ENCODE measurements at regions not wholly inside any gene's neighbourhood (a gene's known extent, or its start where the extent isn't known, plus 50 kb on each side); places are given as distances from the start of the nearest gene placed in this dataset.
"Not testable (repeated sequence)": the region's sequence is repeated elsewhere in the genome, so short reads cannot be mapped to it uniquely, and the experiment has no call there.

DNA sequence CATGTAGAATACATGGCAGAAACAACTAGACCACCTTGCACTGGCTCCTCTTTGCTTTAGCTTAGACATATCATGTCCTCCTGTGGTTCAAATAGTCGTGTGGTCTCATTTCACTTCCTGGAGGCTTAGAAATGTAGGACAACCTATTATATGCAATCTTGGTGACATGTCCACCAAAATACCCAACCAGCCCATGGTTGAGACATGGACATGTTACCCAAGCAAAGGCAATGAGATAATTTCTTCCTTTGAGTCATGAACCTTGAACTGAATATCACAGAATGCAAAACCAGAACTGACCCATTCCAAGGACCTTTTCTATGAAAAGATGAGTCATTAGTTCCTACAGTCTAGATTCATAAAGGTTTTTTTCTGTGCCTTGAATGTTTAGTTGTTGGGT, 309.0 kb upstream of the MDFIC2 start:
- ATAC-seq, result no peak

DNA sequence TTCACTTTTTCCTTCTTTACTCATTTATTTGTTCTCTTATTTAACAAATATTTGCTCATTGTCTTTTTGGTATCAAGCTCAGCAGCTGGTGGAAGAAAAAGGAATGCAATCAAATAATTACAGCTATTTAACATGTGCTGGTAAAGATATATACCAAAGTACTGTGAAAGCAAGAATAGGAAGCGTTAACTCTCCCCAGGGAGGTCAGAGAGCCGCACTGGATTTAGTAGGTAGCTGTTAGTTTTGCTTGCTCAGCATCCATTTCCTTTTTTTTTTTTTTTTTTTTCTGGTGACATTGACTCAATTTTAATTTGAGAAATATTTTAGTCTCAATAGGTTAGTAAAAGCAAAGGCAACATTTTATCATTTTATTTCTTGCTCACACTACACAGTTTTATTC, 308.5 kb upstream of the MDFIC2 start:
- no peak for ATAC-seq

DNA sequence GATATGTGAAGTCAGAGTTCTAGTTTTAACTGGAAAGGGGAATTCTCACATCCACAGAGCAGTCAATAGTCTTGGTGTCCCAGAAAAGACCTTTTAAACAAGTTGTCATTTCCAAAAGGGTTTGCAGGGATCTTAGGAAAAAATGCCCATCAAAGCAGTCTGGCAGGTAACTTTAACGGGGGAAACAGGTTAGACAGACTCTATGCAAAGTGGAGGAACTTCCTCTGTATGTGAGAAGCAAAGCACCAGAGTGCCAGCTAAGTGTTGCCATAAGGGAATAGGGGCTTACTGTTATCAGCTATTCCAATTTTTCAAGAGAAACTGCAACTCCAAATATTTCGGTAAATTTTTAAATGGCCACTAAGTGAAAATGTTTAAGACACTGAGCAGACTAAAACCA, 307.9 kb upstream of the MDFIC2 start:
- no peak for ATAC-seq

- ATAC-seq, result no peak
Measured at GRCh38 chr3:70618151-70618550, 305.7 kb upstream of the MDFIC2 start.

- ATAC-seq, result not testable (repeated sequence)
Measured at GRCh38 chr3:70617349-70617748, 304.9 kb upstream of the MDFIC2 start.

GRCh38 chr3:70615286-70615685, 302.8 kb upstream of the MDFIC2 start:
- ATAC-seq, result no peak

- no peak for ATAC-seq
Measured at GRCh38 chr3:70614111-70614510, 301.7 kb upstream of the MDFIC2 start.

GRCh38 chr3:70612920-70613319, 300.5 kb upstream of the MDFIC2 start:
- ATAC-seq, result no peak

DNA sequence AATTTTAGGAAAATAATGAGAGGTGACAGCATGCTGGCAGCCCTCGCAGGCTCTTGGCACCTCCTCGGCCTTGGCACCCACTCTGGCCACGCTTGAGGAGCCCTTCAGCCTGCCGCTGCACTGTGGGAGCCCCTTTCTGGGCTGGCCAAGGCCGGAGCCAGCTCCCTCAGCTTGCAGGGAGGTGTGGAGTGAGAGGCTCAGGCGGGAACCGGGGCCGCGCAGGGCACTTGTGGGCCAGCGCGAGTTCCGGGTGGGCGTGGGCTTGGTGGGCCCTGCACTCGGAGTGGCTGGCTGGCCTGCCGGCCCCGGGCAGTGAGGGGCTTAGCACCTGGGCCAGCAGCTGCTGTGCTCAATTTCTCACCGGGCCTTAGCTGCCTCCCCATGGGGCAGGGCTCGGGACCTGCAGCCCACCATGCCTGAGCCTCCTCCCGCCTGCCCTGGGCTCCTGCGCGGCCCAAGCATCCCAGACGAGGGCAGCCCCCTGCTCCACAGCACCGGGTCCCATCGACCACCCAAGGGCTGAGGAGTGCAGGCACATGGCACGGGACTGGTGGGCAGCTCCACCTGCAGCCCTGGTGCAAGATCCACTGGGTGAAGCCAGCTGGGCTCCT, 299.3 kb upstream of the MDFIC2 start:
- ATAC-seq, result not testable (repeated sequence)

DNA sequence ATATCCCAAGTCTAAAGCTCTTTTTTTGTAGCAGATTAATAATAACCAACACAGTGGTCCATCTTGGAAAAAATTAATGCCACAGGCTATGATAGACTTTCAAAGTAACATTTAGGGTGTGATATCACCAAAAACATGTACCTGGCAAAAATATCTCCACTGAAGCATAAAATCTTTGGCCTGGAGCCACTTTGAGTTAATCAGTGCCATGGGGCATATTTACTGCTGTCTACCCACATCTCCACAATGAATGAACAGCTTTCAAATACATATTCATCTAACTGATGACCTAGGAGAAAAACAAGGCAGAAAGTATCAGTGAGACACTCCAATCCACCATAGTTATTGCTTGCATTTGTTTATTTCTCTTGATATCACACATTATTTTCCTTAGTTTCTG, 296.0 kb upstream of the MDFIC2 start:
- ATAC-seq, result no peak

- no peak for ATAC-seq
Measured at GRCh38 chr3:70607469-70607868, 295.0 kb upstream of the MDFIC2 start.

DNA sequence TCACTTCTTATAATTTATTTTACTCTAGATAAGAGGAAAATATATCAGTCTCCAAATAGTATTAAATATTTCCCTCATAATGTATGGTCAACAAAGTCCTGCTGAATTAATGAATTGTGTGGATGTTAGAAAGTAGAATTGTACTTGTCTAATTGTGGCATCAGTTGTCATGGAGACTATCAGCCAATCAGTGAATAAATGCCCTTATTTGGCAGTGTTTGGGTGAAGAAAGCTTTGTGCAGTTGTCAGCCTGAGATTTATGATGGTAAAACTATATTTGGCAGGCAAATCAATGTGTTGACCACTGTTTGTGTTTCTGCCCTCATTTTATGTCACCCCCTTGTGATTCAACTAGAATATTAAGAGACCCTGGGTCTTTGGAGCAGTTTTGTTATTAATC, 293.6 kb upstream of the MDFIC2 start:
- ATAC-seq, result no peak

- no peak for ATAC-seq
Measured at GRCh38 chr3:70603103-70603502, 290.7 kb upstream of the MDFIC2 start.

- ATAC-seq, result no peak
Measured at GRCh38 chr3:70597312-70597711, 284.9 kb upstream of the MDFIC2 start.

DNA sequence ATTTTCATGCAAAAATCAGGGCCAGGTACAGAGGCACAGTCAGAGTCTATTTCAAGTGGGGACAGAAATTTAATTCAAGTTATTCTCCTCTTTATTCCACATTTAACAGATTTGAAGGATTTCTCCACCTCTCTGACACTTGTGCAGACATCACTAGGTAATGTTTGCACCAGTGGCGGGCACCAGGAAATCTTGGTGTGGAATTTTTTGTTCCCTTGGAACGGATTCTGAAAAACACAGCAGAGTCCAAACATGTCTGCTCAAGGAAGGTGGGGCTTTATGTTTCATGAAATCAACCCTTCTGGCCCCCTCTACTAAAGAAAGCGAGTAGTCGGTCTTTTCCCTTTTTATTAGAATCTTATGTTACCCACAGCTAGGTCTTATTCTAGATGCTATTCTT, 271.2 kb upstream of the MDFIC2 start:
- ATAC-seq, result no peak

- no peak for ATAC-seq
Measured at GRCh38 chr3:70582803-70583202, 270.4 kb upstream of the MDFIC2 start.

DNA sequence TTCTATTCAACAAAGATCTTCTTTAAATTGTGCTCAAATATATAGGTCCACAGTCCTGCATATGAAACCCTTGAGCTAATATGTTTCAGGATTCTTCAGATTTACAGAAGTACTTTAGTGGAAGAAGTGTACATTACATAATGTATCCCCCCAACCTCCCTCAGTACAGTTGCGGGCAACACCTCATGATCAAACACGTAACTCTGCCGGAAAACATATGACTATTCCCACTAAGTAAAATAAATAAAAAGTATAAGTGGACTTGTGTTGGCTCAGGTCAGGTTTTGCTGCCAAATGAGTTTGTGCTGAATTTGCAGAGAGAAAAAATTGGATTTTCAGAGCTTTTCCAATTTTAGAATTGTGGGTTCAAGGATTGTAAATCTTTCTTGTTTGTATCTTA, 267.6 kb upstream of the MDFIC2 start:
- no peak for ATAC-seq

DNA sequence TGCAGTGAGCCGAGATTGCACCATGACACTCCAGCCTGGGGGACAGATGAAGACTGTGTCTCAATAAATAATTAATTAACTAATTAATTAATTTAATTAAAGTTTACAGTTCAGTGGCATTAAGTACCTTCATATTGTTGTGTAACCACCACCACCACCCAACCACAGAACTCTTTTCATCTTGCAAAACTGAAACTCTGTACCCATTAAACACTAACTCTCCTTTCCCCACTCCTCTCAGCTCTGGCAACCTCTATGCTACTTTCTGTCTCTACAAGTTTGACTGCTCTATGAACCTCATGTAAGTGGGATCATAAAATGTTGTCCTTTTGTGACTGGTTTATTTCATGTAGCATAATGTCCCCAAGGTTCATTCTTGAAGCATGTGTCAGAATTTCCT, 259.3 kb upstream of the MDFIC2 start:
- ATAC-seq, result no peak

- ATAC-seq, result no peak
Measured at GRCh38 chr3:70570584-70570983, 258.1 kb upstream of the MDFIC2 start.

DNA sequence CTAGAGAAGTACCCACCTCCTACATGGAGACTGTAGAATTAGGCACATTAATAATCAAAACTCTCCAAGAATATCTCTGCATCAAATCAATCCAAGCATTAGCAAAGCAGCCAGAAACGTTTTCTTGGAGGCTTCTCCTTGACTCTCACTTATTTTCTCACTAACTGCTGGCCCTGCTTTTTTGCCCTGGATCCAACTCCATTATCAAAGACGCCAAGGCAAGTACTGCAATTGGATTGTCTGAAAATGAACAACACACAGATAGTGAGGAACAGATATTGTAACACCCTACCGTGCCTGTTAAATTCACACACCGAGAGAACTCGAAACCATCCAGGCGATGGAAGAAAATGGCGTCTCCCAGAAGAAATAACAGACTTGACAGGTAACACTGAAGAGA, 256.2 kb upstream of the MDFIC2 start:
- ATAC-seq, result no peak

- no peak for ATAC-seq
Measured at GRCh38 chr3:70565861-70566260, 253.4 kb upstream of the MDFIC2 start.

DNA sequence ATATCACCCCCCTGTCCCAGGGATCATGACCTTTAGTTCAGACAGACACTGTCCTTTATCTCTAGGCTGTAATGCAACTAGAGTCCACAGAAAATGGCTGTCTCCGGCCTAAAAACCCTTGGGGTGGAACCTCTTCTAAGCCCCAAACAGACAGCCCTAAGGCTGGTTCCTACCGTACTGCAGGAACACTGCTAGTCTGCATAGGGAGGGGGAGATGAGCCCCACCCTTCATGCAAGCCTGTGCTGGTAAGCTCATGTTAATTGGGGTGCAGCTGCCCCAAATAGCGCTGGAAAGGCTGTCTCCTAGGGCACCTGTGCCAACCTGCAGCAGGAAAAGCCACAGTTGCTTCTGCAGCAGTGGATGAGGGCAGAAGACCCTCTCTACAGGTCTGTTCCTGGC, 252.1 kb upstream of the MDFIC2 start:
- ATAC-seq, result no peak

DNA sequence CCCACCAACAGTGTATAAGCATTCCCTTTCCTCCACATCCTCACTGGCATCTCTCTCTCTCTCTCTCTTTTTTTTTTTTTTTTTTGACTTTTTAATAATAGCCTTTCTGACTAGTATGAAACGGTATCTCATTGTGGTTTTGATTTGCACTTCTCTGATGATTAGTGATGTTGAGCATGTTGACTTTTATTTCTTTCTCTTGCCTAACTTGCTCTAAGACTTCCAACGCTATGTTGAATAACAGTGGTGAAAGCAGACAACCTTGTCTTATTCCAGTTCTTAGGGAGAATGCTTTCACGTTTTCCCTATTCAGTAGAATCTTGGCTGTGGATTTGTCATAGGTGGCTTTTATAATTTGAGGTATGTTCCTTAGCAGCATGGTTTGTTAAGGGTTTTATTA, 249.4 kb upstream of the MDFIC2 start:
- ATAC-seq, result no peak

GRCh38 chr3:70558956-70559355, 246.5 kb upstream of the MDFIC2 start:
- no peak for ATAC-seq

DNA sequence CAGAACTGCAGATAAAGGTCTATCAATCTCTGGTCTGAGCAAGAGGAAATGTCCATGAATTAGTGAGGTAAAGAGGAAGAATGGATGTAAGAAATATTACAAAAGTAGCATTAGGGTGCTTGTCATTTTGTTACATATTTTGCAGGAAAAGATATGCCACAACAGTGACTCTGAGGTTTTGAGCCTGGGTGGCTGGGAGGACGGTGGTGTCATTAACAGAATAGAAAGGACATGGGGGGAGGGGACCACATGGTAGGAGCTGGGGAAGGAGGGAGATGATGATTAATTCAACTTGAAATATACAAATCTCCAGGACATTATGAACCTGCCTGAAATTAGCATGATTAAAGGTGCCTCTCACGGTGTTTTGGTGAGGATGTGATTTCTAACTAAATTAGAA, 245.5 kb upstream of the MDFIC2 start:
- no peak for ATAC-seq

DNA sequence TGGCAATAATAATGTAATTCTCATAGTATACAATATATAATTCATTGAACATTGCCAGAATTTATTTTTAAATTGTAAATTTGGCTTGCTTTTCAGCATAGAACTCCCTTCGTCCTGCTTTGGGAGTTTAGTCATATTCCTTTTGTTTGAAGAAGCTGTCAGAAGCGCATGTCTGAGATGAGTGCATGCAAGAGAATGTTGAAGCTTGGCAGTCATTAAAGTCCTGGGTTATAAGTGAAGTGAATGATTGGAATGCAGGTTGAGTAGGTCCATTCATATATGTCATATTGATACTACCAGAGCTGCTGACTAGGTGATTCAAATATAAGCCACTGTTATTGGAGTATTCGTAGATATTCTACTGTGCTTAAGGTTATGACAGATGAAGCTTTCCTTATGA, 243.6 kb upstream of the MDFIC2 start:
- ATAC-seq, result no peak

Measured in esophagus mucosa (tissue), 1 donor.